H1 (cell line): ENCODE measurements at regions not wholly inside any gene's neighbourhood (a gene's known extent, or its start where the extent isn't known, plus 50 kb on each side); places are given as distances from the start of the nearest gene placed in this dataset.

ENCODE experiments used
- CTCF ChIA-PET: fragments of 300-600 bp; sonication (Branson Sonifier 250); formaldehyde crosslinking; loops from one replicate; lab custom pipeline; 2021; ENCODE audit not compliant: partially characterized antibody; lab: Charles Lee
- POLR2A ChIA-PET: fragments of 300-600 bp; sonication (Branson Sonifier 250); formaldehyde crosslinking; loops from one replicate; lab custom pipeline; 2021; ENCODE audit warnings: inconsistent platforms; ENCODE audit not compliant: partially characterized antibody; lab: Charles Lee
- DNase-seq, 2 experiments: peaks; one replicate each; pipeline versions ENCODE4 v3.0.0 to v3.0.0-alpha.2; 2010 to 2022; ENCODE audit warnings: low spot score in 2 of 2, low read depth in 1 of 2, mixed read lengths in 1 of 2
- FAIRE-seq: peaks from 2 replicates; lab custom pipeline; 2011; peaks lifted over from hg19 to GRCh38; lab: Jason Lieb, UNC
- H2AFZ ChIP-seq: 2 replicates; pipeline ENCODE4 v1.8.1; 2012; ENCODE audit warnings: low read length, inconsistent platforms
- H2AK5ac ChIP-seq: 2 replicates; pipeline ENCODE4 v1.6.1; 2013; ENCODE audit warnings: low read depth, low read length
- H2BK120ac ChIP-seq: replicated peaks from 2 replicates; pipeline ENCODE3; 2013; ENCODE audit warnings: low read depth, low read length, inconsistent platforms
- H2BK12ac ChIP-seq: 2 replicates; pipeline ENCODE4 v1.6.1; 2013; ENCODE audit warnings: low read depth, low read length
- H2BK15ac ChIP-seq: 2 replicates; pipeline ENCODE4 v1.6.1; 2013; ENCODE audit warnings: low read length
- H2BK20ac ChIP-seq: 2 replicates; pipeline ENCODE4 v1.6.1; 2013; ENCODE audit warnings: low read length
- H2BK5ac ChIP-seq: 2 replicates; pipeline ENCODE4 v1.6.1; 2013; ENCODE audit warnings: low read depth, low read length
- H3K14ac ChIP-seq: 2 replicates; pipeline ENCODE4 v1.6.1; 2013; ENCODE audit warnings: inconsistent platforms; ENCODE audit not compliant: insufficient read length
- H3K18ac ChIP-seq: 2 replicates; pipeline ENCODE4 v1.6.1; 2013; ENCODE audit warnings: low read length; ENCODE audit errors: extremely low read depth
- H3K23ac ChIP-seq: 2 replicates; pipeline ENCODE4 v1.6.1; 2013; ENCODE audit warnings: inconsistent platforms; ENCODE audit not compliant: insufficient read length
- H3K23me2 ChIP-seq: 2 replicates; pipeline ENCODE4 v1.6.1; 2013; ENCODE audit warnings: low read depth, low read length
- H3K27ac ChIP-seq: 2 replicates; pipeline ENCODE4 v1.6.1; 2011; ENCODE audit warnings: low read depth, low read length, inconsistent platforms
- H3K27me3 ChIP-seq, 4 experiments: replicated peaks in 1 of 4; 1 replicate in 1 of 4; 2 replicates in 3 of 4; pipeline versions ENCODE4 v1.6.1 to v1.8.1; 2011 to 2013; ENCODE audit warnings: low read length in 3 of 4, mild to moderate bottlenecking in 3 of 4, inconsistent platforms in 2 of 4, mixed read lengths in 2 of 4, moderate library complexity in 1 of 4; ENCODE audit not compliant: control insufficient read depth in 3 of 4, insufficient read depth in 3 of 4; ENCODE audit errors: extremely low read depth in 1 of 4
- H3K36me3 ChIP-seq, 4 experiments: 2 replicates each; pipeline versions ENCODE4 v1.6.1 to v1.8.1; 2011 to 2013; ENCODE audit warnings: mild to moderate bottlenecking in 4 of 4, low read length in 3 of 4, moderate library complexity in 2 of 4, control low read depth in 1 of 4, inconsistent platforms in 1 of 4; ENCODE audit not compliant: insufficient read depth in 4 of 4, control insufficient read depth in 2 of 4
- H3K4ac ChIP-seq: replicated peaks from 2 replicates; pipeline ENCODE3; 2013; ENCODE audit warnings: low read length, low read depth, mixed read lengths, inconsistent platforms; ENCODE audit not compliant: insufficient read length
- H3K4me1 ChIP-seq, 4 experiments: replicated peaks in 1 of 4; 1 replicate in 1 of 4; 2 replicates in 3 of 4; pipeline versions ENCODE4 v1.6.1 to v1.8.1; 2011 to 2013; ENCODE audit warnings: low read length in 3 of 4, inconsistent platforms in 2 of 4, mixed read lengths in 1 of 4; ENCODE audit not compliant: insufficient read depth in 4 of 4, control insufficient read depth in 3 of 4
- H3K4me2 ChIP-seq, 2 experiments: 2 replicates each; pipeline versions ENCODE4 v1.6.1 to v1.8.1; 2011 to 2013; ENCODE audit warnings: low read depth in 2 of 2, low read length in 2 of 2, control low read depth in 1 of 2, inconsistent platforms in 1 of 2, mild to moderate bottlenecking in 1 of 2; ENCODE audit not compliant: insufficient read depth in 1 of 2
- H3K4me3 ChIP-seq, 4 experiments: fragments of 200-600, 300-600 bp in 1 of 4; sonication (generic), shearing (Covaris generic), sonication (Bioruptor Twin) in 1 of 4; 2 replicates each; pipeline versions ENCODE4 v1.5.1 to v1.8.1; 2011 to 2016; ENCODE audit warnings: low read length in 4 of 4, low read depth in 3 of 4, control low read depth in 2 of 4, inconsistent platforms in 2 of 4, mild to moderate bottlenecking in 2 of 4, mixed read lengths in 1 of 4, moderate library complexity in 1 of 4; ENCODE audit not compliant: insufficient read depth in 2 of 4; ENCODE audit errors: extremely low read depth in 1 of 4
- H3K56ac ChIP-seq: replicated peaks from 2 replicates; pipeline ENCODE3; 2013; ENCODE audit warnings: low read depth, mild to moderate bottlenecking, mixed read lengths, low read length, inconsistent platforms; ENCODE audit not compliant: insufficient read length
- H3K79me1 ChIP-seq: 2 replicates; pipeline ENCODE4 v1.6.1; 2013; ENCODE audit warnings: low read depth, low read length, control low read depth
- H3K79me2 ChIP-seq, 2 experiments: 2 replicates each; pipeline versions ENCODE4 v1.6.1 to v1.8.1; 2012 to 2013; ENCODE audit warnings: low read length in 2 of 2, mild to moderate bottlenecking in 2 of 2, inconsistent platforms in 1 of 2; ENCODE audit not compliant: insufficient read depth in 2 of 2, control insufficient read depth in 1 of 2
- H3K9ac ChIP-seq, 4 experiments: replicated peaks in 1 of 4; 1 replicate in 1 of 4; 2 replicates in 3 of 4; pipeline versions ENCODE4 v1.6.1 to v1.8.1; 2011 to 2013; ENCODE audit warnings: low read depth in 3 of 4, low read length in 3 of 4, control low read depth in 2 of 4, mild to moderate bottlenecking in 2 of 4, moderate library complexity in 2 of 4, inconsistent platforms in 1 of 4; ENCODE audit errors: extremely low read depth in 1 of 4
- H3K9me3 ChIP-seq, 2 experiments: 2 replicates each; pipeline versions ENCODE4 v1.6.1 to v1.8.1; 2012 to 2013; ENCODE audit warnings: mild to moderate bottlenecking in 2 of 2, moderate library complexity in 2 of 2, control low read depth in 1 of 2, inconsistent platforms in 1 of 2, low read depth in 1 of 2, low read length in 1 of 2, mixed read lengths in 1 of 2; ENCODE audit not compliant: insufficient read depth in 2 of 2
- H4K20me1 ChIP-seq, 2 experiments: replicated peaks in 1 of 2; 2 replicates each; pipeline versions ENCODE3 to v1.8.1; 2011 to 2013; ENCODE audit warnings: inconsistent platforms in 2 of 2, low read length in 2 of 2, mild to moderate bottlenecking in 1 of 2; ENCODE audit not compliant: insufficient read depth in 2 of 2, control insufficient read depth in 1 of 2
- H4K5ac ChIP-seq: 2 replicates; pipeline ENCODE4 v1.6.1; 2013; ENCODE audit warnings: low read length, low read depth, mixed read lengths, inconsistent platforms; ENCODE audit not compliant: insufficient read length
- H4K8ac ChIP-seq: 2 replicates; pipeline ENCODE4 v1.8.0; 2013; ENCODE audit warnings: mild to moderate bottlenecking, moderate library complexity, low read length, inconsistent platforms; ENCODE audit not compliant: insufficient read depth; ENCODE audit errors: extremely low read depth
- H4K91ac ChIP-seq: replicated peaks from 2 replicates; pipeline ENCODE3; 2013; ENCODE audit warnings: low read length, mixed read lengths, inconsistent platforms; ENCODE audit not compliant: insufficient read length
- BCL11A ChIP-seq, 2 experiments: IDR thresholded peaks; one replicate each; pipeline ENCODE4 v1.6.1; 2011; ENCODE audit warnings: low read depth in 2 of 2, low read length in 2 of 2, mild to moderate bottlenecking in 2 of 2
- HDAC2 ChIP-seq, 2 experiments: fragments of 300-600 bp in 1 of 2; sonication (generic) in 1 of 2; IDR thresholded peaks; 2 replicates each; pipeline ENCODE4 v1.6.1; 2011 to 2012; ENCODE audit warnings: low read depth in 2 of 2, low read length in 2 of 2, mild to moderate bottlenecking in 2 of 2, moderate library complexity in 2 of 2, borderline replicate concordance in 1 of 2, inconsistent platforms in 1 of 2
- JUN ChIP-seq: IDR thresholded peaks from 2 replicates; pipeline ENCODE4 v1.6.1; 2011; ENCODE audit warnings: low read depth, mild to moderate bottlenecking, improper control_type of control experiment, low read length
- KDM1A ChIP-seq: fragments of 200-600, 300-600 bp; sonication (generic); IDR thresholded peaks from 2 replicates; pipeline ENCODE4 v1.7.1; 2016; ENCODE audit warnings: mild to moderate bottlenecking, low read length, borderline replicate concordance
- KDM4A ChIP-seq: IDR thresholded peaks from one replicate; pipeline ENCODE4 v1.7.1; 2012; ENCODE audit warnings: low read depth, mild to moderate bottlenecking, moderate library complexity, low read length, inconsistent platforms; ENCODE audit not compliant: severe bottlenecking
- MAFK ChIP-seq: IDR thresholded peaks from 2 replicates; pipeline ENCODE4 v1.6.1; 2012; ENCODE audit warnings: low read depth, mild to moderate bottlenecking, improper control_type of control experiment, low read length
- PHF8 ChIP-seq: fragments of 200-600 bp; sonication (generic); conservative IDR thresholded peaks from 2 replicates; pipeline ENCODE4 v1.7.1; 2012; ENCODE audit warnings: low read depth, mild to moderate bottlenecking, inconsistent platforms, low read length, moderate library complexity
- RFX5 ChIP-seq: IDR thresholded peaks from 2 replicates; pipeline ENCODE4 v1.6.1; 2011; ENCODE audit warnings: low read depth, low read length, improper control_type of control experiment, borderline replicate concordance
- SIRT6 ChIP-seq: IDR thresholded peaks from one replicate; pipeline ENCODE4 v1.7.1; 2012; ENCODE audit warnings: low read length, inconsistent platforms
- SIX5 ChIP-seq: IDR thresholded peaks from 2 replicates; pipeline ENCODE4 v1.6.1; 2011; ENCODE audit warnings: mild to moderate bottlenecking, low read depth, low read length
- SUZ12 ChIP-seq: fragments of 200-600 bp; sonication (generic); IDR thresholded peaks from 2 replicates; pipeline ENCODE4 v1.6.1; 2012; ENCODE audit warnings: mild to moderate bottlenecking, inconsistent platforms, low read length, moderate library complexity, mixed read lengths
- TCF12 ChIP-seq: IDR thresholded peaks from 2 replicates; pipeline ENCODE4 v1.6.1; 2011; ENCODE audit warnings: low read depth, mild to moderate bottlenecking, low read length
- YY1 ChIP-seq: IDR thresholded peaks from 2 replicates; pipeline ENCODE4 v1.6.1; 2011; ENCODE audit warnings: low read depth, mild to moderate bottlenecking, low read length
- ZNF274 ChIP-seq: IDR thresholded peaks from 2 replicates; pipeline ENCODE4 v1.7.0; 2012; ENCODE audit warnings: low read length, borderline replicate concordance; ENCODE audit errors: extremely low read depth
- TF ChIP-seq, protein P1 (sequence below): IDR thresholded peaks from 2 replicates; pipeline ENCODE4 v1.6.1; 2011; ENCODE audit warnings: low read length, improper control_type of control experiment

DNA sequence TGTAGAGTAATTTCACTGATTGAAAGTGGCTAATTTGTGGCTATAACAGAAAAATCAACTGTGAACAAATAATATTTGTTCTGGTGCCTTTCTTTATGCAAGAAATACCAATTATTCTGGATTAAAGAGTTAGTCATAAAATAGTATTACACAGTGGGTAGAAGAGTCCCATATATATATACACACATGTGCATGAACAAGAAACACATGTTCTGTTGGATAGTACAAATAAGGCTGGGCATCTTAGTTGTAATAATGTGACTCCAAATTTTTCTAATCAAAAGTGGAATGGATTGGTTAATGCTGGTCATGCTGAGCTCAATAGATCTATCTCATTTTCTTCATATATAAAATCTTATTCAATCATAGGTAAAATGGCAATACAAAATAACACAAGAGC, 179.4 kb downstream of the OGFRL1 start:
- DNase-seq = no peak
- H3K4ac ChIP-seq = no peak overlapping the region
- H4K91ac ChIP-seq = no peak overlapping the region
- no peak overlapping the region for H2BK12ac ChIP-seq
- CTCF ChIA-PET = interaction anchor here (1.2 kb wide), 1 partner anchor 14 kb away, joined by 3 read pairs; no protein-coding TSS in a partner anchor
- no peak overlapping the region for H2BK120ac ChIP-seq
- no peak overlapping the region for H2BK20ac ChIP-seq
- no peak overlapping the region for H4K8ac ChIP-seq
- H3K9ac ChIP-seq = no peak overlapping the region
- no peak overlapping the region for H3K4me2 ChIP-seq
- H3K23me2 ChIP-seq = no peaks in the 10 kb centered on the region
- H3K9me3 ChIP-seq = peaks cover 0 to 4% of the 10 kb centered on the region in 2 experiments; a peak in 1 of 4 replicates
- no peaks in the 10 kb centered on the region for H3K79me2 ChIP-seq
- H3K27ac ChIP-seq = no peak overlapping the region
- H4K5ac ChIP-seq = no peak overlapping the region
- H2BK15ac ChIP-seq = no peak overlapping the region
- no peak for FAIRE-seq
- no peak overlapping the region for H2AFZ ChIP-seq
- no peak overlapping the region for H3K23ac ChIP-seq
- H3K4me3 ChIP-seq = no peak overlapping the region
- no peaks in the 10 kb centered on the region for H3K4me1 ChIP-seq
- POLR2A ChIA-PET = no interaction called here
- H3K79me1 ChIP-seq = no peaks in the 10 kb centered on the region
- no peaks in the 10 kb centered on the region for H3K27me3 ChIP-seq
- no peaks in the 10 kb centered on the region for H4K20me1 ChIP-seq
- H2AK5ac ChIP-seq = no peak overlapping the region
- H3K36me3 ChIP-seq = no peaks in the 10 kb centered on the region
- H3K56ac ChIP-seq = no peak overlapping the region
- no peak overlapping the region for H3K14ac ChIP-seq
- no peak overlapping the region for H3K18ac ChIP-seq
- H2BK5ac ChIP-seq = no peak overlapping the region
- no peak for TF ChIP-seq KDM1A
- no peak for TF ChIP-seq RFX5
- no peak for TF ChIP-seq JUN
- no peak for TF ChIP-seq SUZ12
- no peak for TF ChIP-seq ZNF274
- TF ChIP-seq YY1 = no peak
- TF ChIP-seq PHF8 = no peak
- TF ChIP-seq SIX5 = no peak
- no peak for TF ChIP-seq BCL11A (IDR thresholded peaks at IDR 0.05; ENCODE audit: low read depth in 2 of 2, low read length in 2 of 2)
- TF ChIP-seq, protein P1, sequence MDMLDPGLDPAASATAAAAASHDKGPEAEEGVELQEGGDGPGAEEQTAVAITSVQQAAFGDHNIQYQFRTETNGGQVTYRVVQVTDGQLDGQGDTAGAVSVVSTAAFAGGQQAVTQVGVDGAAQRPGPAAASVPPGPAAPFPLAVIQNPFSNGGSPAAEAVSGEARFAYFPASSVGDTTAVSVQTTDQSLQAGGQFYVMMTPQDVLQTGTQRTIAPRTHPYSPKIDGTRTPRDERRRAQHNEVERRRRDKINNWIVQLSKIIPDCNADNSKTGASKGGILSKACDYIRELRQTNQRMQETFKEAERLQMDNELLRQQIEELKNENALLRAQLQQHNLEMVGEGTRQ = no peak
- TF ChIP-seq TCF12 = no peak
- TF ChIP-seq SIRT6 = no peak
- TF ChIP-seq KDM4A = no peak
- TF ChIP-seq MAFK = no peak
- TF ChIP-seq HDAC2 (IDR thresholded peaks at IDR 0.05; ENCODE audit: borderline replicate concordance in 1 of 2, low read depth in 2 of 2, low read length in 2 of 2) = no peak
